ENCODE measurements at regions not wholly inside any gene's neighbourhood (a gene's known extent, or its start where the extent isn't known, plus 50 kb on each side); places are given as distances from the start of the nearest gene placed in this dataset.

- H3K4me3 ChIP-seq (ENCODE audit: low read depth, low read length) = no peak overlapping the region
- H3K27ac ChIP-seq (ENCODE audit: low read depth) = no peak overlapping the region
- H3K36me3 ChIP-seq (ENCODE audit: insufficient read depth) = no peaks in the 10 kb centered on the region
- no peak for DNase-seq (ENCODE audit: extremely low spot score)
- no peaks in the 10 kb centered on the region for H3K4me1 ChIP-seq (ENCODE audit: insufficient read depth)
- 37% methylated on average over 2 of the region's 2 CpGs for WGBS
These were observed 52.1 kb upstream of the EIF3M start for GRCh38 chr11:32531528-32531927.

- Histone ChIP-seq H3K27ac (ENCODE audit: low read depth) (no peak overlapping the region), H3K4me1 (ENCODE audit: insufficient read depth) (no peaks in the 10 kb centered on the region), H3K36me3 (ENCODE audit: insufficient read depth) (no peaks in the 10 kb centered on the region), H3K4me3 (ENCODE audit: low read depth, low read length) (no peak overlapping the region)
- WGBS = 89% methylated on average over 8 of the region's 8 CpGs
- DNase-seq (ENCODE audit: extremely low spot score) = no peak
These were observed 53.5 kb upstream of the EIF3M start for GRCh38 chr11:32529994-32530588.

- no peak overlapping the region for H3K27ac ChIP-seq (ENCODE audit: low read depth)
- 73% methylated on average over 10 of the region's 10 CpGs for WGBS
These were observed 56.1 kb upstream of the EIF3M start for GRCh38 chr11:32527261-32528175.

GRCh38 chr11:32526760-32527159 is 56.9 kb upstream of the EIF3M start:
- H3K36me3 ChIP-seq (ENCODE audit: insufficient read depth) = no peaks in the 10 kb centered on the region
- no peak overlapping the region for H3K27ac ChIP-seq (ENCODE audit: low read depth)
- no peaks in the 10 kb centered on the region for H3K4me1 ChIP-seq (ENCODE audit: insufficient read depth)
- no peak overlapping the region for H3K4me3 ChIP-seq (ENCODE audit: low read depth, low read length)
- 48% methylated on average over 4 of the region's 4 CpGs for WGBS
- DNase-seq (ENCODE audit: extremely low spot score) = no peak

More at GRCh38 chr11:32527261-32528175, 56.1 kb upstream of the EIF3M start:
- Histone ChIP-seq H3K4me1 (ENCODE audit: insufficient read depth) (no peaks in the 10 kb centered on the region), H3K4me3 (ENCODE audit: low read depth, low read length) (no peak overlapping the region), H3K36me3 (ENCODE audit: insufficient read depth) (no peaks in the 10 kb centered on the region)
- no peak for DNase-seq (ENCODE audit: extremely low spot score)

GRCh38 chr11:32511926-32512325 is 71.7 kb upstream of the EIF3M start:
- 25% methylated on average over 5 of the region's 5 CpGs for WGBS
- no peak overlapping the region for H3K4me3 ChIP-seq (ENCODE audit: low read depth, low read length)
- DNase-seq (ENCODE audit: extremely low spot score) = no peak
- H3K27ac ChIP-seq (ENCODE audit: low read depth) = no peak overlapping the region
- H3K36me3 ChIP-seq (ENCODE audit: insufficient read depth) = no peaks in the 10 kb centered on the region
- no peaks in the 10 kb centered on the region for H3K4me1 ChIP-seq (ENCODE audit: insufficient read depth)

GRCh38 chr11:32510039-32510438 is 73.6 kb upstream of the EIF3M start:
- DNase-seq (ENCODE audit: extremely low spot score) = no peak
- WGBS = 43% methylated on average over 3 of the region's 3 CpGs
- Histone ChIP-seq H3K4me1 (ENCODE audit: insufficient read depth) (no peaks in the 10 kb centered on the region), H3K4me3 (ENCODE audit: low read depth, low read length) (no peak overlapping the region), H3K36me3 (ENCODE audit: insufficient read depth) (no peaks in the 10 kb centered on the region), H3K27ac (ENCODE audit: low read depth) (no peak overlapping the region)

- DNase-seq (ENCODE audit: extremely low spot score) = no peak
- no peak overlapping the region for H3K27ac ChIP-seq (ENCODE audit: low read depth)
- H3K36me3 ChIP-seq (ENCODE audit: insufficient read depth) = no peaks in the 10 kb centered on the region
- no peaks in the 10 kb centered on the region for H3K4me1 ChIP-seq (ENCODE audit: insufficient read depth)
- no peak overlapping the region for H3K4me3 ChIP-seq (ENCODE audit: low read depth, low read length)
- WGBS = 34% methylated on average over 1 of the region's 1 CpG
These were observed 73.4 kb upstream of the WT1 start for GRCh38 chr11:32508780-32509179.

GRCh38 chr11:32500001-32500400 is 64.7 kb upstream of the WT1 start:
- no peak overlapping the region for H3K4me3 ChIP-seq (ENCODE audit: low read depth, low read length)
- 69% methylated on average over 5 of the region's 5 CpGs for WGBS
- H3K36me3 ChIP-seq (ENCODE audit: insufficient read depth) = no peaks in the 10 kb centered on the region
- no peak overlapping the region for H3K27ac ChIP-seq (ENCODE audit: low read depth)
- H3K4me1 ChIP-seq (ENCODE audit: insufficient read depth) = no peaks in the 10 kb centered on the region
- DNase-seq (ENCODE audit: extremely low spot score) = no peak

- 53% methylated on average over 2 of the region's 2 CpGs for WGBS
- H3K27ac ChIP-seq (ENCODE audit: low read depth) = no peak overlapping the region
- H3K4me3 ChIP-seq (ENCODE audit: low read depth, low read length) = no peak overlapping the region
- no peak for DNase-seq (ENCODE audit: extremely low spot score)
- H3K4me1 ChIP-seq (ENCODE audit: insufficient read depth) = no peaks in the 10 kb centered on the region
- no peaks in the 10 kb centered on the region for H3K36me3 ChIP-seq (ENCODE audit: insufficient read depth)
These were observed 62.6 kb upstream of the WT1 start for GRCh38 chr11:32497951-32498350.

GRCh38 chr11:32494629-32495028 is 59.3 kb upstream of the WT1 start:
- H3K36me3 ChIP-seq (ENCODE audit: insufficient read depth) = no peaks in the 10 kb centered on the region
- DNase-seq (ENCODE audit: extremely low spot score) = peak; percentile 32
- no peaks in the 10 kb centered on the region for H3K4me1 ChIP-seq (ENCODE audit: insufficient read depth)
- no peak overlapping the region for H3K4me3 ChIP-seq (ENCODE audit: low read depth, low read length)
- H3K27ac ChIP-seq (ENCODE audit: low read depth) = no peak overlapping the region

GRCh38 chr11:32489464-32489863 is 54.1 kb upstream of the WT1 start:
- no peaks in the 10 kb centered on the region for H3K4me1 ChIP-seq (ENCODE audit: insufficient read depth)
- H3K4me3 ChIP-seq (ENCODE audit: low read depth, low read length) = no peak overlapping the region
- 73% methylated on average over 4 of the region's 4 CpGs for WGBS
- no peak overlapping the region for H3K27ac ChIP-seq (ENCODE audit: low read depth)
- no peak for DNase-seq (ENCODE audit: extremely low spot score)
- H3K36me3 ChIP-seq (ENCODE audit: insufficient read depth) = no peaks in the 10 kb centered on the region

- no peak overlapping the region for H3K27ac ChIP-seq (ENCODE audit: low read depth)
- no peaks in the 10 kb centered on the region for H3K4me1 ChIP-seq (ENCODE audit: insufficient read depth)
- H3K36me3 ChIP-seq (ENCODE audit: insufficient read depth) = no peaks in the 10 kb centered on the region
- DNase-seq (ENCODE audit: extremely low spot score) = no peak
- H3K4me3 ChIP-seq (ENCODE audit: low read depth, low read length) = no peak overlapping the region
- WGBS = 91% methylated on average over 3 of the region's 3 CpGs
These were observed 51.9 kb upstream of the WT1 start for GRCh38 chr11:32487270-32487669.

GRCh38 chr11:32485733-32486132 is 50.4 kb upstream of the WT1 start:
- no peak for DNase-seq (ENCODE audit: extremely low spot score)
- Histone ChIP-seq H3K4me1 (ENCODE audit: insufficient read depth) (no peaks in the 10 kb centered on the region), H3K36me3 (ENCODE audit: insufficient read depth) (no peaks in the 10 kb centered on the region), H3K27ac (ENCODE audit: low read depth) (no peak overlapping the region), H3K4me3 (ENCODE audit: low read depth, low read length) (no peak overlapping the region)
- WGBS = 41% methylated on average over 5 of the region's 5 CpGs

All from urinary bladder (tissue), 3 donors.